Kidney tubule cell (primary cell): ENCODE measurements at regions not wholly inside any gene's neighbourhood (a gene's known extent, or its start where the extent isn't known, plus 50 kb on each side); places are given as distances from the start of the nearest gene placed in this dataset.

Experiments
- DNase-seq: peaks from one replicate; pipeline ENCODE4 v3.0.0-alpha.2; 2018; ENCODE audit warnings: low spot score

DNA sequence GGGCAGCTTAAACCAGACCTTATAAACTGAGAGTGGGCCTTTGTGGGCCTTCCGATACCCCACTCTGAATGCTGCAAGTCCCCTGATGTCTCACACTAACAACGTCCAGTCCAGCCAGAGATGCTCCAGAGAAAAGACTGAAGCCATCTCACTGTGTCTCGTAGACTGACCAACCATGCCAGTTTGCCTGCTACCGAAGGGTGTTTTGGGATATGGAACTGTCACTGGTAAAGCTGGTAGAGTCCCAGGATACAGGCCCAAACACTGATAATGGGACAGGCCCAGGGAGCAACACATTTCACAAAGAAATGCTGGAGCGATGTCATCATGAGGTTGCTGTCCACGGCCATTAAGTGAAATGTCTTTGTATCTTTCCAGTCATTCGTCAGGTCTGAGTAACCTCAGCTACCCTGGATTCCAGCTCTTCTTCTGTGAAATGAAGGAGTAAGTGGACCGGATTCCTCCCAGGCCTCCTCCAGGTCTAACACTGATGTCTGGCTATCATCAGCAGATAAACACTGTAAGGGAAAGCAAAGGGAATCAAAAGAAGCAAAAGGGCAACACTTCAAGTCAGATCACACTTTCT, 81.6 kb downstream of the SLC5A7 start:
- DNase-seq = no peak

DNA sequence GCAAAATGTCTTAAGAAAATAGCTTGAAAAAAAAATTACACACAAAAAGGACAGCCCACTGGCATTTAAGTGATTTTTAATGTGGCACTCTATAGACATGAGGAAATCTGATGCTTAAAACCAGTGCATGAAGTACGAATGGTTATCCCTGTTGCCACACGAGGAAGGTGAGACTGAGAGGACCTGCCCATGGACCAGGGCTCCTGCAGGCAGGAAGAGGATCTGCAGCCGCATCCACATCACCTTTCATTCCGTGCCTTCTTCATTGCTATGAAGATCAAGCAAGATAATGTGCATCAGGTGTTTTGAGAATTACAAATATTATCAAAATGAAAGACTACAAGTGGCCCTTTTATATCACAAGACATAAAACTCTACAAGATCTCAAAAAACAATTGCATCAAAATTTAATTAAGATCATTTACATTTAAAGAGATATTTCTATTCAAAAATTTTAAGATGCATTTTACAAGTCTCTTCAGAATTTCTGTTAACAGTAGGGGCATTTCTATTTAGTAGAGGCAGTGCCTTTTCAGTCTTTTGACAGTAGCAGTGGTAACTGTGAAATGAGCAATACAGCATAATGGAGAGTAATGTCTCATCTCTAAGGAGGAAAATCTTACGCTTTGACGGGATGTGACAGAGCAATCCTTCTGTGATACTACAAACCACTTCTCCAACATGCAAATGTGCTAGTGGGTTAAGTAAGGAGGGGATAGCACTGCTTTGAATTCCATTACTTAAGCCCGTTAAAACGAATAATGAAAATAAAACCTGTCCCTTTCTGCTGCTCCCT, 83.4 kb downstream of the SLC5A7 start:
- no peak for DNase-seq

DNA sequence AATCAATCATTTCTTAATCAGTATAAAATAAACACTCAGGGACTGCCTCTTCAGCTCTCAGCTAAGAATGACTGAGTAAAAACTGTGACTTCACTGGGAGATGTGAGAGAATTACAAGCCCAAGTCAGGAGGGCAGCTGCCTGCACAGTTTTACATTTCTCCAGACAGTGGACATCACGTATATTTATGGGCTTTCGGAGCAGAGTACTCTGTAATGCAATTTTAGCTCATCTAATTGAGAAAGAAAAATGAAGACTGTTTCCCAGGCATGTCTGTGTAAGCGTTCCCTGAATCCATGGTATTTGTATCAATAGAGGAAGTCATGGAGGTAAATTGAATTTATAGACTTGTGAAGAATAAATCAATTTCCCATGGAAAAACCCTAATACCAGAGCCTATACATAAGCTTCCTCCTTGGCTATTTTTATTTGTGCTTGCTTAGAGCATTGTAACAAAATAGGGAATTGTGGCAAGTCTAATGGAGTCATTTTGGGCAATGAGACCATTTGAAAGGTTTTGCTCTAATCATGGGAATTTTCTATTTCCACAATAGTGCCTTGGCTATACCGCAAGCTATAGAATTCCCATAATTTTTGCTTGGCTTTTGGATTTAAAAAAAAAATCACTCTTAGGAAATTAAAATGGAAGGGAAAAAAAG, 87.2 kb downstream of the SLC5A7 start:
- no peak for DNase-seq

DNA sequence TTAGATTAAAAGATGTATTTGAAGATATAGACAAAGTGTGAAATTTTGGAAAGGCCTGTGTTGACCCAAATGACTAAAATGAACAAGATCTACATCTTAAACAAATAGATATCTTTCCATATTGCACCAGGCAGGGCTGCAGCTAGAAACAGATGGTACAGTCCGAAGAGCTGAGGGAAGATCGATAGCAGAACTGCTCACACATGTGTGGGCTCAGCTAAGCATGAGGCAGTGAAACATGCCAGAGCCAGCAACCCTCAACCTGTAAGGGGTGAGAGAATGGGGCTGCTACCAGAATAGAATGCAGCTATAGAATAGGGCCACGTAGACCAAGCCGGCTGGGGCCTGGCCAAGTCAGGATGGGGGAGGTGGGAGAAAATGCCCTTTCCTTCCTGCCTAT, 87.8 kb downstream of the SLC5A7 start:
- DNase-seq = no peak

DNA sequence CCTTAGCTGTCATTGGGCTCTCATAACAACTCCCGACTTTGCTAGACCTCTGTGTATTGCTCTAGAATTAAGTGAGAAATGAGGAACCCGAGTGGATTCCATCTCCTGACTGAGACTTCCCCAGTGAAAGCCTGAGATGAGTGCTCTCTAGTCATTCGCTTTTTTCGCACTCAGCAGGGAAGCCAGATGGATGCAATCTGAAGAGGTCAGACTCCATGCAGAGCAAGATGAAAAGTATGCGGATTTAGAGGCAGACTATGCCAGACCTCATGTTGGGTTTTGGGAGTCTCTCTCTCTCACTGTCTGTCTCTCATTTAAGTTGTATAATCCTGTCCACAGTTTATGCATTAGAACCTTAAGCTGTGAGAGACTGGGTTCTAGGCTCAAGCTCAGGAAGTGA, 88.6 kb downstream of the SLC5A7 start:
- no peak for DNase-seq

DNA sequence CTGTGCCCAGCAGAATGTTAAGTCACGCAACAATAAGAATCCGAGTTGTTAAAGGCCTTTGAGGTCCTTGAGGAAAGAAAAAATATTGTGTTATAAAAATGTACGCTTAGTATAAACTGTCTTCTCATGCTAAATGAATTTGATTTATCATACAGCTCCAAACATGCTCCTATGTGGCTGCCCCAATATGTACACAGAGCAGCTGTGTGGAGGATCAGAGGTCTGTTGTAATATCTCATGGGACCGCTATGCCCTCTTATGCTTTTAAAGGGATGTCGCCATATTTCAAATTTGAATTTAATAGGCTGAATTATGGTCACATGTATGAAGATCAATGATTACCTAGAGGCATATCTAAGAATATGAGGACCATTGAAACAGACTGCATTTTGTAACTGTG, 90.2 kb downstream of the SLC5A7 start:
- DNase-seq = no peak

DNA sequence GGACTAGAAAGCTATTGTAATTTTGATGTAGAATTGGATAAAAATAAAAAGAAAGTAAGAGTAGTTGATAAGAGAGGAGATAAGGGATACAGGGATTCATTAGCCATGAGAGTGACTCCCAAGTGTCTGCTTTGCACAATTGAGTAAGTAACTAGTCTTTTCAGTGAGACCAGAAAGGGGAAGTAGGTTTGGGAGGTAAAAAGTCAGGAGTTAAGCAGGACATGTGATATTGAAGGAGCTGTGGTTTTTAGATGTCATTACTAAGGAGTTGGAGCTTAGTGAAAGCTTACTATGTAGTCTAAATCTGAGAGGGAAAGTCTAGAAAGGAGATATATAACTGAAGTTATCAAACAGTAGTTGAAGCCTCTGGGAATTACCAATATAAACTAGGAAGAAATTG, 93.4 kb downstream of the SLC5A7 start:
- DNase-seq = no peak

DNA sequence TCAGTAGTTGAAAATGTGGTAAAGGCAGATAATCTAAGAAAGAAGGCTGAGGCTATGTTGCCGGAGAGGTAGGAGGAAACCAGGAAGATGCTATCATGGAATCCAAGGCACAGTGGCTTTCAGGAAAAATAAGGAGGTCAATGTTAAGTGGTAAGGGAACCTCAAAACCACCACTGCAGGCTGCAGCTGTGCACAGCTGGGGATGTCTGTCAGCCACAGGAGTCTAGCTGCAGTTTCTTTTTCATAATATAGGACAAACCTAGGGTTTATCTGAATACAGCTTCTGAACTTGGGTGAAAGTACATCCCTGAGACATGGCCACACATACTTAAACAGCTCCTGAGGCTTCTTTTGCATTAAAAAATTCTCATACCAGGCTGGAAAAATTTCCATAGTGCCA, 93.9 kb downstream of the SLC5A7 start:
- no peak for DNase-seq

DNA sequence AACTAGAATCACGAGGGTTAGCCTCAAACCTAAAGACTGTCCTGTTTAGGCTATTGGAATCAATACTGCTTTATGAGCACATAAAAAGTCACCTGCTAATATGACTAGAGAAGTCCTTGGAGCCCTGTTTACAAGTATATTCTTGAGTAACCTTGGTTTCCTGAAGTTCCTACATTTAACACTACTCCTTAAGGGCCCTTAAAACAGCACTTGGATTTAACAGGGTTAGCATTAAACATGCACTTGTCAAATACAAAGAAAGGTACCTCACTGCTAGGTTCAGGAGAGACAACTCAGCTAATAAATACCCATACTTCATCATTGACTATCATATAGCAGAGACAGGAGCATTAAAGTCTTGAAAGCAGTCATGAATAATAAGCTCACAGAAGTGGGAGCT, 96.7 kb downstream of the SLC5A7 start:
- no peak for DNase-seq

DNA sequence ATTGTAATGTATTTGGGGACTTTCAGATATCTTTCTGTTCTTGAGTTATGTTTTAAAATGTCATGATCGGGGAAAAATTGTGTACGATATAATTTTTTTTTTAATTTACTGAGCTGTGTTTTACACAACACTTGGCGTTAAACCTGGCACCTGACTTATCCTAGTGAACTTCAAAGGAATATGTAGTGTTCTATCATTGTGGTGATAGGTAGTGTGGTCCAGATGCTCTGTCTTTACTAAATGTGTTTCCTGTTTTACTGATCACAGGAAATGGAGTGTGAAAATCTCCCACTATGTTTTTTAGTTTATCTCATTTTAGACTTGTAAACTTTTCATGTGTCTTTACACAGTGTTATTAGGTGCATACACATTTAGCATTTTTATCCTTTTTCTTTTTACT, 98.0 kb downstream of the SLC5A7 start:
- DNase-seq = no peak

DNA sequence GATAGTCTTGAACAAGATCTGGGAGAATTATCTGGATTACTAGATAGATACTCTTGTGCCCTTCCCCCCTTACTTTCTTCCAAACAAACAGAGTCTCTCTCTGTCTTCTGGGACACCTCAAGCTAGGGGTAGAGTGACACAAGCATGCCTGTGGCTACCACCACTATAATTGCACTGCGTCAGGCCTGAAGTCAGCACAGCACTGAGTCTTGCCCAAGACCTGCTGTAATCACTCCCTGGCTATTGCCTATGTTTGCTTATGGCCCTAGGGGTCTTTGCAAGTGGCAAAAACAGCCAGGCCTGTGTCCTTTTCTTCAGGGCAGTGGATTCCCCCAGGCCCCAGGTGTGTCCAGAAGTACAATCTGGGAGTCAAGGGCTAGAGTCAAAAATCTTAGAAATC, 106.6 kb downstream of the SLC5A7 start:
- DNase-seq = no peak

DNA sequence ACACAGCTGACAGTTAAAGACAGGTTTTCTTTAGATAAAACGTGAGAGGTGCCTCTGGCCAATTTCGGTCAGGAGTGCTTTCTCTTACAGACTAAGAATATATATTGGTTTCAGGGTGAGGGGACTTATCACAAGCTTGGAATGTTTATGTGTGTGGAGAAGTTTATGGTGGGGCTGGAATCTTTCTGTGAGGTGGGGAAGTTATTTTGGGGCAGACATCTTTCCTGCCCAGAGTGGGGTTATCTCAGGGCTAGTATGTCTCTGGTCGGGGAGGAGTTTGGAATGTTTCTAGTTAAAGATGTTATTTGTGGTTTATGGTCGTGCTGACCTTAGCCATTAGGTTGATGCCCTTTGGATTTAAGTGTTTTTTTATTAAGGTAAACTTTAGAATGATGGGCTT, 115.2 kb downstream of the SLC5A7 start:
- DNase-seq = no peak

DNA sequence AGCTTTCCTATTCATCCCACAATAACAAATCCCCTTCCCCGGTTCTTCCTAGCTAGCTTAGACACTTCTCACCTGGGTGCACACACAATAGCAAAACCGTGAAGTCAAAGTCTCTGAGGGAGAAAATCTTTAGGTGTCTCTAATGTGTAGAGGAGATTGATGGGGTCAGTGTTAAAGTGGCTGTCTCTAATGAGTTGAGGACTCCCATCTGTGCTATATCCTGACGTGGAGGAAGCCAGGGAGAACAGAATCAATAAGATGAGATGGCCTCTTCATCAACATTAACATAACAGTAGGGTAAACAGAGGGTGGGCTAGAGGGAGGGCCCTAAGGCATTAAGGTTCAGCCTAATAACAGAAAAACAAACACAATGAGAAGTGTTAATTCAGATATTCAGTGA, 120.4 kb downstream of the SLC5A7 start:
- DNase-seq = no peak

DNA sequence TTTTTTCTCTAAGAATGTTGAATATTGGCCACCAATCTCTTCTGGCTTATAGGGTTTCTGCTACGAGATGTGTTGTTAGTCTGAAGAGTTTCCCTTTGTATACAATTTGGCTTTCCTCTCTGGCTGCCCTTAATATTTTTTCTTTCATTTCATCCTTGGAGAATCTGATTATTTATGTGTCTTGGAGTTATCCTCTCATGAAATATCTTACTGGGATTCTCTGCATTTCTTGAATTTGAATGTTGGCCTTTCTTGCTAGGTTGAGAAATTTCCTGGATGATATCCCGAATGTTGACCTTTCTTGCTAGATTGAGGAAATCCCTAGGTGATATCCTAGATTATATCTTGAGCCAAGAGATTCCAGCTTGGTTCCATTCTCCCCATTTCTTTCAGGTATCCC, 125.6 kb downstream of the SLC5A7 start:
- no peak for DNase-seq

DNA sequence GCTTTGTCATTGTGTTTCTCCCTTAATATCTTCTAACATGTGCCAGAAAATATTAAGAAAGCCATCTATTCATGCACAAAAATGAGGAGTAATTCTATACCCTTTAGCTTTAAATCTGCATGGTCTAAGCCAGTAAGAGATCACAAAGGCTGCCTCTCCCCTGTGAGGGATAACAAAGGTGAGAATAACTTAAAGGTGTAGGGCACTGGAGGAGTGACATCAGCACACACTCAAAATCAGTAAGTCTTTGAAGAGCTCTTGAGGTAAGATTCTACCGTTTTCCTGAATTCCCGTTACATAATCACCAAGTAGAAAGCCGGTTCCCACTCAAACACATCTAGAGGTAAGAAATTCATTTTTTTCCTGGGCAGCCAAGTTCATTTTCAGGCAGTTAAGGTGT, 123.9 kb upstream of the SULT1C3 start:
- DNase-seq = no peak

DNA sequence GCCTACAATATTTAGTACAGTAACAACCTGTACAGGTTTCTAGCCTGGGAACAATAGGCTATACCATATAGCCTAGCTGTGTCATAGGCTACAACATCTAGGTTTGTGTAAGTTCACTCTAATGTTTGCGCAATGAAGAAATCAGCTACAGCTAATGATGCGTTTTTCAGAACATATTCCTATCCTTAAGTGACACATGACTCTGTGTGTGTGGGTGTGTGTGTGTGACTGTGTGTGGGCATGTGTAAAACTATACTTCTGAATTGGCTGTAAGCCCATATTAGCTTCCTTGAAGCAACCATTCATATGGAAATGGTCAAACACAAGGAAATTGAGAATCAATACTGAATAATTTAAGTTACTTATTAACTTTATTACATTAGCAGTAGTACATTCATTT, 120.8 kb upstream of the SULT1C3 start:
- DNase-seq = peak; percentile 3

DNA sequence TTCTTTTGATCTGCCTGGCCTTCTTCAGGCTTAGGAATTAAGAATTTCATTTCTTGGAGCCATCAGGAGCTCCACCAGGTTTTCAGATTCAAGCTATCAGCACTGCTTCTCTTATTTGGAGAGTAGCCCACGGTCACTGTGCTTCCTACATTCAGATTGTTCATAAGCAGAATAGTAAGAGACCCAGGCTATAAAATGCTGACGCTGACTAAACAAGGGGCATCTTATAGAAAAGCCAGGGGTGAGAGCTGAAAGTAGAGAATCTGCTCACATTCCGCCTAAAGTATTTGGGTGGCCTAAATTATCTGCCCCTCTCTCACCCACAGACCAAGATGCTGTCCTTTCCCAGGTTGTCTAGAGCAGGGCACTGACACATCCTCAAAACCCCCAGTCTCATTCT, 120.3 kb upstream of the SULT1C3 start:
- DNase-seq = no peak

DNA sequence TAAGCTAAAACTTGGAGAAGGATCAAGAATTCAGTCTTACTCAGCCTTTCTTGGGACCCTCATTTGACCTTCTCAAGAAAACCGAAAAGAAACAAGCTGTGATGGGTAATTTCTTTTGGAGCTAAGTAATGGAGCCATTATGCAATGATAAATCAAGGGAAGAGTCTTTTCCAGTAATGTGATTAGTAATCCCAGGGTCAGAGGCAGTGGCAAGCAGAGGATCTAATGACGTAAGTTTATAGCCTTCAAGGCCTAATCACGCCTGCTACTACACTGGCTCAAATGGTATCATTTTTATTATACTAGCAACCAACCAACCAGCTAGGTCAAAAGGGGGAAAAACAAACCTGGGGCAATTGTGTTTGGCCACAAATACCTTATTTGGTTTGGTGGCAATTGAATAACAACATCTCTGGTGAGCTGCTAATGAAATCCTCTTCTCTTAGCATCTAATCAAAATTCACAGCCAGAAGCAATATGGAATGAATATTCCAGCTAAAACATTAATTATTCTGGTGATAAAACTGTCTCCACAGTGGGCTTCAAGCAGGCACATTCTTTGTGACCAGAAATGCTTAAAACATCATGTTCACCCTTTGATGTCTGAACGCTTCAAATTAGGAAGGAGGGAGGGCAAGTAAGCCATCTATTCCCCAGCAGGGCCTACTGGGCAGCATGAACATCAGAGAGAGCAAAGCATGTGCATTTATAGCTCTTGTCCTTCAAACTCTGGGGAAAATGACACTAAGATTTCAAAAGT, 114.9 kb upstream of the SULT1C3 start:
- DNase-seq = no peak

DNA sequence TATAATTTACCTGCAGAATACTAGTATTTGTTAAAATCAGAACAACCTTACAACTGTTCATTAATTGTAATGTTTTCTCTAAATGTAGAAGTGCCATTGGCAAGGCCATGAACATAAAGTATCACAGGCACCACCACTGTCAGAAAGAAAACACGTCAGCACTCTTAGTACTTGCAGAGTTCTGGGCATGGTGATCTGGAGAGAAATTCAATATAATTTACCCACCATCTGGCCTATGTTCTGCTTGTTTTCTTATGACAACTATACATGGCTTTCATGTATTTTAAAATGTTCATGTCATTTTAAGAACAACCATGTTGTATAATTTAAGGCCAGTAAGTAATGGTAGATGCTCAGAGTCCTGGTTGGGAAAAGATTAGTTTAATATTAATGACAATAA, 114.2 kb upstream of the SULT1C3 start:
- DNase-seq = no peak

DNA sequence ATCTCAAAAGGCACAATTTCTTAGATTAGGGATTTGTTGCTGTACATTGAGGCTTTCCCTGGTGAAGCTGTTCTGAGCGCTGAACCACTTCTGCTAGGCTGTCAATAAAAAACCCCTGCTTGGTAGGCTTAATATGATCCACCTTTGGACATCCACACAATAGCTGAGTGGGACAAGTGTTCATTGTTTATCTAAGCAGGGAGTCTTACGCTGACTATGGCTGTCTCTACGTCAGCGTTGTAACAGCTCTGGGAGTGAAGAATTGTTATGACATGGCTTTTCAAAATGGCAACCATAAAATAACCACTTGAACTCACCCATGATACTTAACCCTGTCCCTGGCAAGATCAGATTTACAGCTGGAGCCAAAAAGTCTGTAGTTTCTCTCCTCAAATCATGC, 111.5 kb upstream of the SULT1C3 start:
- no peak for DNase-seq

DNA sequence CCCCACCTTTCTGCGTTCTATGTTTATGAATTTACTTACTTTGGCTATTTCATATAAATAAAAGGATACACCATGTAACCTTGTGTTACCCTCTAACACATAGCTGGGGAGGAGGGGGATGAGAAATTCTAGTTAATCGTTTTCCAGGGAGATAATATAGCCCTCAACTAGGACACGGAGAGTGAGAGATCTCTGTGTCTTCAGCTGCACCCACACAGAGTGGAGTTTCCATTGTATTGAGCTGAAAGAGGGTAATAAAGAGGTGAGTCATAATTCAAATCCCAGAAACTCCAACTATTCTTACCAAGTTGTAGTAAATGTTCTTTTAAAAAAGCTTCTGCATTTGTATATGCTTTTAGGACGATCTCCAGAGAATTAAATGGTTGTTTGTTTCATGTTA, 110.1 kb upstream of the SULT1C3 start:
- DNase-seq = no peak

DNA sequence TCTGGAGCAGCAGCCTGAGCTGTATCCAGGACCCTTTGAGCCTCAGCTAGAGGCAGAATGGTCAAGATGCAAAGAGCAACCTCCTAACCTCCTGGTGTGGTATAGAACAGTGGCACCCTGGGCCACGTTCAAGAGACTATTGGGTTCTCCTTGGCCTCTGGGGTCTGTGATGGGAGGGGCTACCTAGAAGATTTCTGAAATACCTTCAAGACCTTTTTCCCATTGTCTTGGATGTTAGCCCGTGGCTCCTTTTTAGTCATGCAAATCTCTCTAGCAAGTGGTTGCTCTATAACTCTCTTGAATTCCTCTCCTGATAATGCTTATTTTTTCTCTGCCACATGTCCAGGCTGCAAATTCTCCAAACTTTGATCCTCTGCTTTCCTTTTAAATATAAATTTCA, 106.3 kb upstream of the SULT1C3 start:
- DNase-seq = no peak

DNA sequence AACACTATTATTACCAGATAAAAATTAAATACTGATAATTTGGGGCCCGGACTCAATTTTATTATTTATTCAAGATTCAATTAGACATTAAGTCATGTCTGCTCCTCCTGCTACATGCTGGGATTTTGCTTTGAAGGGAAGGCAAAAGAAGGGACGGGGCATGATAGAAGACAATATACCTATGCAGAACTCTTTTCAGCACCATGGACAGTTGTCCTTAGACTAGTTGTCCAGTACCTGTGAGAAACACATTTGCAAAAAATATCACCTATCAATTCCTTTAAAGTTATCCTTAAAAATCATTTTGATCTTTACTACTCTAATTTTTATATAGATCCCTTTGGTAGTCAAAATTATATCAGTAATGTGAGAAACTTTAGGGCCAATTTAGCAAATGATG, 100.2 kb upstream of the SULT1C3 start:
- DNase-seq = peak; percentile 26
